ENCODE measurements at regions not wholly inside any gene's neighbourhood (a gene's known extent, or its start where the extent isn't known, plus 50 kb on each side); places are given as distances from the start of the nearest gene placed in this dataset.

GRCh38 chr2:126208266-126208665 is 447.7 kb upstream of the GYPC start:
- TF ChIP-seq RXRA (IDR thresholded peaks at IDR 0.05), result no peak
- no peak for TF ChIP-seq CTCF (IDR thresholded peaks at IDR 0.05; ENCODE audit: low read depth, low read length, missing input control)
- no peak for TF ChIP-seq HNF4A (conservative IDR thresholded peaks at IDR 0.05)
- TF ChIP-seq MAX (IDR thresholded peaks at IDR 0.05), result no peak
- no peak for TF ChIP-seq ATF3 (IDR thresholded peaks at IDR 0.05)
